Activated T-cell treated with anti-CD3 and anti-CD28 coated beads, Interleukin-2, amount 50 U/mL, for 4 hours (primary cell): ENCODE measurements at regions not wholly inside any gene's neighbourhood (a gene's known extent, or its start where the extent isn't known, plus 50 kb on each side); places are given as distances from the start of the nearest gene placed in this dataset.

Experiments used
- ATAC-seq, 2 donors: fragments of 200-7000 bp; cut with Tn5 transposase; one replicate each; pipeline ENCODE4 v1.10.0; 2021
- DNase-seq: peaks from one replicate; pipeline ENCODE4 v3.0.0-alpha.2; 2020
- H3K27me3 Mint-ChIP-seq: one replicate; pipeline ENCODE4 v1.8.0; 2021; ENCODE audit warnings: low read depth, mixed read lengths
- H3K36me3 Mint-ChIP-seq: one replicate; pipeline ENCODE4 v1.8.0; 2022; ENCODE audit warnings: mixed read lengths; ENCODE audit not compliant: insufficient read depth
- H3K4me1 Mint-ChIP-seq: one replicate; pipeline ENCODE4 v1.8.0; 2021; ENCODE audit warnings: low read depth, mixed read lengths
- H3K4me3 Mint-ChIP-seq: one replicate; pipeline ENCODE4 v1.8.0; 2021; ENCODE audit warnings: mild to moderate bottlenecking, moderate library complexity, mixed read lengths
- H3K9me3 Mint-ChIP-seq: one replicate; pipeline ENCODE4 v1.8.0; 2021; ENCODE audit warnings: mixed read lengths

DNA sequence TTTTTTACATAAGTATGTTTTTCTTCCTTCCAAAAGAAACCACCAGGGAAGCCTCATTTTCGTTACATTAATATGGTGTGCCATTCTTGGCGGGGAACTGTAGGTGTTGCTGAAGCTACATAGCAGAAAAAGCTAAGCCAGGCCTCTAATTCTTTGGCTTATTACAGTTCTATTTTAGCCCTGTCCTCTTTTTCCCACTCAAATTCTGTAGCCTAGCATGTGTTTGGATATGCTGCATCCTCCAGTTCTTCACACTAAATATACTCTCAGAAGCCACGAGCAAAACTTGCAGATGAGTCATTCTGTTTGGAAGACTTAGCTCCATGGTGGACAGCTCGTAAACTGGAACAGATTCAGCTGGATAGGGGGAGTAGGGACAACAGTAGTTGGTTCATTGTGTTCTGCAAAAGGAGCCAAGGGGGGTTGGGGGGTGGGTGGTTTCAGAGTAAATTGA is 369.4 kb downstream of the TMEM161B start:
- H3K9me3 Mint-ChIP-seq = no peaks in the 10 kb centered on the region
- no peaks in the 10 kb centered on the region for H3K27me3 Mint-ChIP-seq
- ATAC-seq (no peak), DNase-seq (no peak)
- no peaks in the 10 kb centered on the region for H3K36me3 Mint-ChIP-seq
- no peak overlapping the region for H3K4me3 Mint-ChIP-seq
- no peaks in the 10 kb centered on the region for H3K4me1 Mint-ChIP-seq

DNA sequence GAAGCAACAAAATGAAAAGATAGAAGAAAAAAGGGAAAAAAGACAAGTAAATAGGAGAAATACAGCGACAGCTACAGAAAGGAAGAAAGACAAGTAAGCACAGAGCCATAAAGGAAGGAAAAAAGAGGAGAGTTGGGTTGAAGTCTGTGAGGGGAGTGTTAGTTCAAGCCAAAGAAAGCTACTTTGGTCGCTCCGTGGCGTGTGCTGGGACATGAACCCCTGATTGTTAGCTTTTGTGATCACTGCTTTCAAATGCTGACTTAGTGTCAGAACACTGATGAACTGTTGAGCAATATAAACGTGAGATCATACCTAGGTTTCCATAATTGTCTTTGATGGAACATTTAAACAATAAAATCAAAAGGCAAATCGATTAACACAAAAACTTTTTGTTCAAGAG is 370.1 kb downstream of the TMEM161B start:
- Mint-ChIP-seq H3K9me3 (no peaks in the 10 kb centered on the region), H3K4me1 (no peaks in the 10 kb centered on the region), H3K27me3 (no peaks in the 10 kb centered on the region), H3K4me3 (no peak overlapping the region), H3K36me3 (no peaks in the 10 kb centered on the region)
- no peak for DNase-seq
- no peak for ATAC-seq

DNA sequence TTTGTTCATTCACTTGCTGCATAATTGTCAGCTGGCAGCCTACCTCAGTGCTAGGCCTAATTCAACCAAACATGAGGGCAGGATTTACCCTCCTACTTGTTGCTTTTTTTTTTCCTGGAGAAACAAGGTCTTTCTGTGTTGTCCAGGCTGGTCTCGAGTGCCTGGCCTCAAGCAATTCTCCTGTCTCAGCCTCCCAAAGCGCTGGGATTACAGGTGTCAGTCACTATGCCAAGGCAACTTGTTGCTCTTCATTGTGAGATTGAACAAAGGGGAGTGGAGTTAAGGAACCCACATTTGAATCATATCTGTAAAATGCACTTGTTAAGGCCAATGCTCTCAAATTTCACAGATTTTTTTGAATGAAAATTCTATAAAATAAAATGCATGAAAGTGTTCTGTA is 380.5 kb downstream of the TMEM161B start:
- ATAC-seq = no peak
- peaks cover 6% of the 10 kb centered on the region for H3K9me3 Mint-ChIP-seq
- DNase-seq = no peak

DNA sequence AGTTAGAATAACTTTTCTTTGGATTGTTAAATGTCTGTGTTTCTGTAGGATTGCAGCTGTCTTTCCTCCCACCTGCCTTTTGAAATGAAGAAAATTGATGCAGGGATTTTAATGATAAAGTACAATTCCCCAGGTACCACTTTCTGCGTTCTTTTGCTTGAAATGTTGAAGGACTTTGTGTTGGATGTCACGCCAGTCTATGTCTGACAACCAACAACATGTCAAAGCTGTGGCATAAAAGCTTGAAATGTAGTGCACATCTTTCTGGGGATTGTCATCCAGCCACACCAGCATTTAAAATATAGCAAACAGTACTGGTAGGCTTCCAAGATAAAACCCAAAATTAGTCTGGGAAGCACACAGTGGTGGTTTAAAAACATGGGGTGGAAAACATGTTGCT is 381.4 kb downstream of the TMEM161B start:
- no peaks in the 10 kb centered on the region for H3K36me3 Mint-ChIP-seq
- ATAC-seq (no peak), DNase-seq (no peak)
- no peaks in the 10 kb centered on the region for H3K27me3 Mint-ChIP-seq
- H3K9me3 Mint-ChIP-seq = peaks cover 6% of the 10 kb centered on the region
- no peak overlapping the region for H3K4me3 Mint-ChIP-seq
- H3K4me1 Mint-ChIP-seq = no peaks in the 10 kb centered on the region

More for the DNA sequence above, 380.5 kb downstream of the TMEM161B start:
- no peaks in the 10 kb centered on the region for H3K36me3 Mint-ChIP-seq
- no peaks in the 10 kb centered on the region for H3K27me3 Mint-ChIP-seq
- no peak overlapping the region for H3K4me3 Mint-ChIP-seq
- no peaks in the 10 kb centered on the region for H3K4me1 Mint-ChIP-seq

DNA sequence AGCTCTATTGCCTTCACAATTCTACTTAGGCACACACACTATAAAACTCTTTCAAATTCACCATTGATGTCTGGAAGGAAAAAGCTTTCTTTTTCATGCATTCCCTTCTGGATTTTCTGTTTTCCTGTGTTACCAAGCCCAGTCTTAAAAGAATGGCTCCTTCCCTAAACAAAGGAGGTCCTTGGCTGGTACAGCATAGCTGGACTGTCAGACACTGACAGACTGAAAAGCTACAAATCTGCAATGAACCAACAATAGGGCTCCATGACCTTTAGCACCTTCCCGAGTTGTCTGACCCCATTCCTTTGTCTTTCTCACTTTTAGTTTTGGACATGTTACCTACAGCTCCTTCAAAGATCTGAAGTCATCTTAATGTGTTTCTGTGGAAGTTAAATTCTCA is 382.5 kb downstream of the TMEM161B start:
- DNase-seq (no peak), ATAC-seq (no peak)
- Mint-ChIP-seq H3K4me1 (no peaks in the 10 kb centered on the region), H3K4me3 (no peak overlapping the region), H3K36me3 (no peaks in the 10 kb centered on the region), H3K9me3 (peaks cover 13% of the 10 kb centered on the region), H3K27me3 (no peaks in the 10 kb centered on the region)

DNA sequence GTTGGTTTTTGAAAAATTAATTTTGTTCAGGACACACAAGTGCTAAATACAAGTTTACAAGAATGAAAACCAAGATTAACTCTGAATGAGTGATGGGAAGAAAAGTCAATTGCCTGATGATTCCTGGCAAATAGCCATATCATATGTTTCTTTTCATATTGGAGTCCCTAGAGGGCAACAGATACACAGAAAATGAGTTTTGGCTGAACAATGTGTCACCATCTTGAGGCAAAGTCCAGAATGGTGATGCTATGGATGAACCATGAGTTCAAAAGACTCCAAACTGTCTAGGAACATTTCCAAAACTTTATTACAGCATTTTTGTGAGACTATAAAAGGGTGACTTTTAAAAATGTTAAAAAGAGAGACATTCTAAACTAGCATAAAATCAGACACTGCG is 382.9 kb downstream of the TMEM161B start:
- no peak overlapping the region for H3K4me3 Mint-ChIP-seq
- ATAC-seq (no peak), DNase-seq (no peak)
- H3K36me3 Mint-ChIP-seq = no peaks in the 10 kb centered on the region
- H3K4me1 Mint-ChIP-seq = no peaks in the 10 kb centered on the region
- peaks cover 15% of the 10 kb centered on the region for H3K9me3 Mint-ChIP-seq
- no peaks in the 10 kb centered on the region for H3K27me3 Mint-ChIP-seq

DNA sequence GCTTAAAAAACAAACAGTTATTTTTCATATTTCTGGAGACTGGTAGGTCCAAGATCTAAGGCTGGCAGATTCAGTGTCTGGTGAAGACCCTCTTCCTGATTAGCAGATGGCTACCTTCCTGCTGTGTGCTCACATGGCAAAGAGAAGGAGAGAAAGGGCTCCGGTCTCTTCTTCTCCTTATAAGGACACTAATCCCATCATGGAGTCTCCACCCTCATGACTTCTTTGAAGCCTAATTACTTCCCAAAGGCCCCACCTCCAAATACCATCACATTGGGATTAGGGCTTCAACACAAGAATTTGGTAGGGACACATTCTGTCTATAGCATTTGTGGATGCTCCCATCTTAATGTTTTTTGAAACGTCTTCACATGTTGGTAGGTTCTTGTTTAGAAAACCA is 391.1 kb downstream of the TMEM161B start:
- Mint-ChIP-seq H3K4me1 (no peaks in the 10 kb centered on the region), H3K4me3 (no peak overlapping the region), H3K9me3 (peaks cover 14% of the 10 kb centered on the region), H3K36me3 (no peaks in the 10 kb centered on the region), H3K27me3 (no peaks in the 10 kb centered on the region)
- ATAC-seq (no peak), DNase-seq (no peak)

DNA sequence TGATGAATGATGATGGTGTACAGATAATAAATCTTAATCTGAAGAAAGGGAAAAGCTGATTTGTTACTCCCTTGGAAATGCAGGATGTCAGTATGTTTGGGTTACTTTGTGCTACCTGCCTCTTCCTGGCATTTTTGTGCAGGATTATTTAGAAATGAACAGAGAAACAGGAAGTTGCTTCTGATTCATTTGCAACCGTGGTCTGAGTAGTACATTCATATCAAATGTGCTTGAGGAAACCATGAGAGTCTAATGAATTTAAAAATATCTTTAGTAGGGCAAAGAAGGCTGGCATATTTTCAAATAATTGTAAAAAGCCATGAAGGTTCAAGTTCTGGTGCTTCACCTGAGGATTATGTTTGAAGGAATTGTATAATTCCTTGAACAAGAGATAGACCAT is 391.6 kb downstream of the TMEM161B start:
- no peaks in the 10 kb centered on the region for H3K4me1 Mint-ChIP-seq
- H3K4me3 Mint-ChIP-seq = no peak overlapping the region
- ATAC-seq = no peak
- H3K27me3 Mint-ChIP-seq = no peaks in the 10 kb centered on the region
- no peak for DNase-seq
- no peaks in the 10 kb centered on the region for H3K36me3 Mint-ChIP-seq
- H3K9me3 Mint-ChIP-seq = peaks cover 14% of the 10 kb centered on the region

DNA sequence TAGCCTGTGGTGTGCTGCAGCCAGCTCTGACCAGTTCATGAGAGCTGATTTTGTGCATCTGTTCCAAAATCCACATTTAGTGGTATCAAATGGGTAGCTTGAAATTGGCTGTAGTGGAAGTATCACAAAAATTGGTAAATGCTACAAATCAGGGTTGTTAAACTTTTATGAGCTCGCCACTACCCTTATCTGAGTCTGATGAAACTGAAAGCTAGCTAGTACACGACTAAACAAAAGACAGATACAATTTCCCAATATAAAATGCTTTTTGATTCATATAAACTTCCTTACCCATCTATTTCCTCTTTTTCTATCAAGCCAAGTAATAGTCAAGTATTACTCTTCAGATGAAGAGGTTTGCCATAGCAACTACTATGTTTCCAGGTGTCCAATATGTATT is 392.0 kb downstream of the TMEM161B start:
- Mint-ChIP-seq H3K9me3 (peaks cover 11% of the 10 kb centered on the region), H3K36me3 (no peaks in the 10 kb centered on the region), H3K4me3 (no peak overlapping the region), H3K27me3 (no peaks in the 10 kb centered on the region), H3K4me1 (no peaks in the 10 kb centered on the region)
- ATAC-seq (no peak), DNase-seq (no peak)

DNA sequence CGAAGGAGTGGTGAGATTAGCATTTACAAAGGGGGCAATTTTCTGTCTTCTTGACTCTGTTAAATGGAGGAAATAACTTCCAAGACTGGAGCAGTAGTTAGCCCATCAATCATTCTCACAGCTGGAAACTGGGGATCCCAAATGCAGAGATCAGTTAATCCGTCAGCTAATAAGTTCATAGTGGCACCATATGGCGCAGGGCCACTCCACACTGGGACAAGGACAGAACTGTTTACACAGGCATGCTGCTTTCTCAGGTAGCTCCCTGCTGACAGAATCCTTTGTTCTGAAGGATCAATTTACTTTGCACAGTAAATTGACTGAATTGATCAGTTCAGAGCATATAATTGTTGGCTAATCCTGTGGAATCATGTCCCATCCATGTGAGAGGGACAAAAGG is 395.7 kb downstream of the TMEM161B start:
- Mint-ChIP-seq H3K36me3 (no peaks in the 10 kb centered on the region), H3K27me3 (no peaks in the 10 kb centered on the region), H3K9me3 (no peaks in the 10 kb centered on the region), H3K4me1 (no peaks in the 10 kb centered on the region), H3K4me3 (no peak overlapping the region)
- DNase-seq (no peak), ATAC-seq (no peak)

DNA sequence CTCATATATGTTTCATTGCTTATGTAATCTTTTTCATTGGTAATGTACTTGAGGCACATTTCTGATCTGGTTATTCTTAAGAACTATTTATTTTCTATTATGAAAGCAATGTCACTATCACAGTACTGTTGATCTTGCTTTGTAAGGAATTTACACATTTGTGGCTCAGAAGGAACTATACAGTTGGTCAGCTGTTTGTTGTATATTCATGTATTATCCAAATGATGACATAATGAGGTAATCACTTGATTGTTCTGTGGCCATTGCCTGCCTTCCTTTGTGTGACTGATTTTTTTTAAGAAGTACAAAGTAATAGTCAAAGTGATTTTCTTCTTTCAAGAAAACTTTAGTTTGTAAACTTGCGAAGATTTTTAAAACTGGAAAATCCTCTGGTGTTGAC is 399.9 kb downstream of the TMEM161B start:
- Mint-ChIP-seq H3K9me3 (no peaks in the 10 kb centered on the region), H3K36me3 (no peaks in the 10 kb centered on the region), H3K4me3 (no peak overlapping the region), H3K27me3 (no peaks in the 10 kb centered on the region), H3K4me1 (no peaks in the 10 kb centered on the region)
- no peak for DNase-seq
- no peak for ATAC-seq

DNA sequence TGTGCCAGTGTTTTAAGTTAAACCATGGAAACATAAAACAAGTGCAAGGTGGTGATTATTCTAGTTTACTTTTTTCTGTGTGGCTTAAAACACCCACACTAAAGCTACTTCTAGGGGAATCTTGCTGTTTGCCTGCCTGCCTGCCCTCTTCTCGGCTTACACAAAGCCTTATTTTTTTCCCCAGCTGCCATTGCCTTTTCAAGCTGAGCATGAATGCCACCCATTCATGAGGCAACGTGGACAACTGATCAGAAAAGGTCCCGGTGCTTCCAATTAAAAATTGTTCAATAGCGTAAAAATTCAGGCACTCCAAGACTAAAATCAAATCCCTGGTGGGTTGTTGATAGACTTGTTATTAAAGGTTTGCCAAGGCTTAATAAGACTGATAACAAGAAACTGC is 401.4 kb downstream of the TMEM161B start:
- H3K27me3 Mint-ChIP-seq = no peaks in the 10 kb centered on the region
- H3K36me3 Mint-ChIP-seq = no peaks in the 10 kb centered on the region
- ATAC-seq = no peak

DNA sequence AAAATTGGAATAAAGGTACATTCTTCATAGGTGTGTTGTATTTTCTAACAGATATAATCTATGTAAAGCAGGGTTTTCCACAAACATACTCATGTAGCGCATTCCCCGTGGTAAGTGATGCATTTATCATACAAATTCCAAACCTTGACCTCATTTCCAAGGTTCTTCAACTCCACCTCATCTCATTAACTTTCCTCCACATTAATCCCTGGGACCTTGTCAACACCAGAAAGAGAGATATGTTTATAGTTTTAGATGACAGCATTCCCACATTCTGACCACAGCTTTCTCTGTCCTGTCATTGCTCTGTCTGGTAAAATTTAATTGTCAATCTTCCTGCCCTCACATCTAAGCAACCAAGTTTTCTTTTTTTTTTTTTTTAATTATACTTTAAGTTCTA is 415.1 kb downstream of the TMEM161B start:
- ATAC-seq = no peak
- H3K27me3 Mint-ChIP-seq = no peaks in the 10 kb centered on the region
- H3K36me3 Mint-ChIP-seq = no peaks in the 10 kb centered on the region
- H3K4me1 Mint-ChIP-seq = no peaks in the 10 kb centered on the region
- H3K9me3 Mint-ChIP-seq = peaks cover 8% of the 10 kb centered on the region
- DNase-seq = no peak
- no peak overlapping the region for H3K4me3 Mint-ChIP-seq

More for the DNA sequence above, 401.4 kb downstream of the TMEM161B start:
- no peak overlapping the region for H3K4me3 Mint-ChIP-seq
- no peak for DNase-seq
- no peaks in the 10 kb centered on the region for H3K4me1 Mint-ChIP-seq
- H3K9me3 Mint-ChIP-seq = no peaks in the 10 kb centered on the region

DNA sequence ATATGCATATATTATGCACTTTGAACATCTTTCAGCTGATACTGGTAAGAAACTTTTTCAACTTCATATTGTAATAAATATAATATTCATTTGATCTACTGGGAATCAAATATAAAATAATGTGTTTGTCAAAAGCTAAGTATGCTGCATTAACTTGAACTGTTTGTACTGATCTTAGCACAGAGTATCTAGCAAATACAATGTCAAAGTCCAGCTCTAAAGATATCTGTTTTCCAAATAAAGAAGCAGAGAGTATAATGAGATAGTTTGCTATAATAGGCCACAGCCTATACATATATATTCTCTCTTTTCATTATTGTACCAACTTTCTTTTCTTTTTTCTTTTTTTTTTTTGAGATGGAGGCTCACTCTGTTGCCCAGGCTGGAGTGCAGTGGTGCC is 417.0 kb downstream of the TMEM161B start:
- no peak for ATAC-seq
- Mint-ChIP-seq H3K27me3 (no peaks in the 10 kb centered on the region), H3K9me3 (peaks cover 5% of the 10 kb centered on the region), H3K4me3 (no peak overlapping the region), H3K4me1 (no peaks in the 10 kb centered on the region), H3K36me3 (no peaks in the 10 kb centered on the region)
- no peak for DNase-seq

DNA sequence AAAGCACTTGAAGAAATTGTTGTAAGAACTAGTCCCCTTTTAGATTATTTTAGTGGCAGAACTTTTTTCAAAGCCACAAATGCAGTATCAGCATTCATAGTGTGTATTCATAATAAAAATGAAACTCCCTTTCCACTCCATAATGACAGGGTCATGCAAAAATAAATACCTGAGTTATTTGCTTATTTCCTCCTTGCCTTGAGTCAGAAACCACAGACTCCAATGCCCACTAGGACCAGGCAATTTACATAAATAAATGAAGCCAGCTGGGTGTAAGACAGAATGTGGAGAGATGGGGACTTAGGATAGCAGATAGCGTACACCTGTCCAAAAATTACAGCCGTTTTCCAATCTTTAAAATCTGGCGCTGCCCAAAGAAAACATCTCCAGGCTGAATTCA is 417.8 kb downstream of the TMEM161B start:
- Mint-ChIP-seq H3K27me3 (no peaks in the 10 kb centered on the region), H3K4me1 (no peaks in the 10 kb centered on the region), H3K4me3 (no peak overlapping the region), H3K9me3 (peaks cover 5% of the 10 kb centered on the region), H3K36me3 (no peaks in the 10 kb centered on the region)
- ATAC-seq = no peak
- DNase-seq = no peak

DNA sequence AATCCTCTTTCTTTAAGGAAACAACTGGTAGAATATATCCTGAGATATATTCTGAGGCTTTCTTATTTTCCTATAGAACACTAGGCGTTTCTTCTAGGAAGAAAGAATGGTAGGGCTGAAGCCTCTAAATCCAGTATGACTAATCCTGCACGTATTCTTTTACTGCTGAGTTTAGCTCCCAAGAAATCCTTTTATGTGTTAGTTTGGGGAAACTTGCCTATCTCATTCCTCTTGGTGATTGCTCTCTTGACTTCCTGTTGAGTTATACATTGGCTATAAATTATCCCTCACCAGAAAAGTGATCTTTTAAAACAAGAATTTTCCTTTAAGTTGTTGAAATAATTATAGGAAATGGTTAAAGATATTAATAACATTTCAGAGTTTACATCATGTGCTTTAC is 422.9 kb downstream of the TMEM161B start:
- no peak for ATAC-seq
- Mint-ChIP-seq H3K9me3 (peaks cover 3% of the 10 kb centered on the region), H3K36me3 (no peaks in the 10 kb centered on the region), H3K27me3 (peaks cover 1% of the 10 kb centered on the region), H3K4me1 (no peaks in the 10 kb centered on the region), H3K4me3 (no peak overlapping the region)
- no peak for DNase-seq
